ENCODE measurements at regions not wholly inside any gene's neighbourhood (a gene's known extent, or its start where the extent isn't known, plus 50 kb on each side); places are given as distances from the start of the nearest gene placed in this dataset.

GRCh38 chr7:156147756-156148504 lies 335.7 kb upstream of the SHH start:
- Histone ChIP-seq H3K36me3 (ENCODE audit: control insufficient read depth in 2 of 3, insufficient read depth in 3 of 3, low read length in 3 of 3) (no peaks in the 10 kb centered on the region), H3K4me1 (ENCODE audit: control insufficient read depth in 2 of 3, insufficient read depth in 2 of 3, low read depth in 1 of 3, low read length in 3 of 3) (peaks cover 0 to 7% (median 0%) of the 10 kb centered on the region in 3 donors), H3K9me3 (ENCODE audit: control insufficient read depth in 2 of 3, insufficient read depth in 1 of 3, low read length in 3 of 3) (no peaks in the 10 kb centered on the region), H3K27me3 (ENCODE audit: control insufficient read depth, insufficient read depth, low read length) (no peaks in the 10 kb centered on the region), H3K27ac (ENCODE audit: low read depth in 2 of 2, low read length in 2 of 2) (no peak overlapping the region), H3K4me3 (ENCODE audit: low read length in 3 of 3) (no peak overlapping the region), H3K9ac (ENCODE audit: low read length in 3 of 3) (no peak overlapping the region)
- intact Hi-C loops (cut with DNase I), result no loop called here
- FAIRE-seq (no peak), DNase-seq (peak; percentile 42 to 52 (median 49))
- TF ChIP-seq, protein P1, sequence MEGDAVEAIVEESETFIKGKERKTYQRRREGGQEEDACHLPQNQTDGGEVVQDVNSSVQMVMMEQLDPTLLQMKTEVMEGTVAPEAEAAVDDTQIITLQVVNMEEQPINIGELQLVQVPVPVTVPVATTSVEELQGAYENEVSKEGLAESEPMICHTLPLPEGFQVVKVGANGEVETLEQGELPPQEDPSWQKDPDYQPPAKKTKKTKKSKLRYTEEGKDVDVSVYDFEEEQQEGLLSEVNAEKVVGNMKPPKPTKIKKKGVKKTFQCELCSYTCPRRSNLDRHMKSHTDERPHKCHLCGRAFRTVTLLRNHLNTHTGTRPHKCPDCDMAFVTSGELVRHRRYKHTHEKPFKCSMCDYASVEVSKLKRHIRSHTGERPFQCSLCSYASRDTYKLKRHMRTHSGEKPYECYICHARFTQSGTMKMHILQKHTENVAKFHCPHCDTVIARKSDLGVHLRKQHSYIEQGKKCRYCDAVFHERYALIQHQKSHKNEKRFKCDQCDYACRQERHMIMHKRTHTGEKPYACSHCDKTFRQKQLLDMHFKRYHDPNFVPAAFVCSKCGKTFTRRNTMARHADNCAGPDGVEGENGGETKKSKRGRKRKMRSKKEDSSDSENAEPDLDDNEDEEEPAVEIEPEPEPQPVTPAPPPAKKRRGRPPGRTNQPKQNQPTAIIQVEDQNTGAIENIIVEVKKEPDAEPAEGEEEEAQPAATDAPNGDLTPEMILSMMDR (IDR thresholded peaks at IDR 0.05; ENCODE audit: borderline replicate concordance, extremely low read depth, insufficient read depth), result no peak

- TF ChIP-seq, protein P1 (IDR thresholded peaks at IDR 0.05; ENCODE audit: borderline replicate concordance, extremely low read depth, insufficient read depth), result no peak
- no peak overlapping the region for H3K9ac ChIP-seq (ENCODE audit: low read length in 3 of 3)
- intact Hi-C loops (cut with DNase I), result no loop called here
- H3K27ac ChIP-seq (ENCODE audit: low read depth in 2 of 2, low read length in 2 of 2), result no peak overlapping the region
- no peaks in the 10 kb centered on the region for H3K9me3 ChIP-seq (ENCODE audit: control insufficient read depth in 2 of 3, insufficient read depth in 1 of 3, low read length in 3 of 3)
- FAIRE-seq, result no peak
- no peaks in the 10 kb centered on the region for H3K27me3 ChIP-seq (ENCODE audit: control insufficient read depth, insufficient read depth, low read length)
- H3K4me1 ChIP-seq (ENCODE audit: control insufficient read depth in 2 of 3, insufficient read depth in 2 of 3, low read depth in 1 of 3, low read length in 3 of 3), result peaks cover 0 to under 1% (median 0%) of the 10 kb centered on the region in 3 donors
- no peak for DNase-seq
- no peaks in the 10 kb centered on the region for H3K36me3 ChIP-seq (ENCODE audit: control insufficient read depth in 2 of 3, insufficient read depth in 3 of 3, low read length in 3 of 3)
- H3K4me3 ChIP-seq (ENCODE audit: low read length in 3 of 3), result no peak overlapping the region
Observed at GRCh38 chr7:156147104-156147503, 334.8 kb upstream of the SHH start.

DNA sequence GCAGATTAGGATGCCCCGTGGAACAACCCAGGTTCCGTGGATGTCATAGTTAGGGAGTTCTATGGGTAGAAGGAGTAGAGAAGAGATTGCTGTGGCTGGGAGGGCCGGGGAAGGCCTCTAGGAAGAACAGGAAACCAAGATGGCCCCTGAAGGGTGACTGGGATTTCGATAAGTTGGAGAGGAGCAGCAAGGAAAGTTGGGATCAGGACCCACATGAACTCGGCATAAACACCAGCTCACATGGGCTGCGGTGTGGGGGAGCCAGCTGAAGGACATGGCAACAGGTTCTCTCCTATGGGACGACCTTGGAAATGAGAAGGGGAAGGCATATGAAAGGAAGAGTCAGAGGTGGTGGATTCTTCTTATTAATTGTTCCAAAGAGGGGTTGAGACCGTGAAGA lies 333.7 kb upstream of the SHH start:
- H3K9me3 ChIP-seq (ENCODE audit: control insufficient read depth in 2 of 3, insufficient read depth in 1 of 3, low read length in 3 of 3), result no peaks in the 10 kb centered on the region
- no peaks in the 10 kb centered on the region for H3K4me1 ChIP-seq (ENCODE audit: control insufficient read depth in 2 of 3, insufficient read depth in 2 of 3, low read depth in 1 of 3, low read length in 3 of 3)
- H3K4me3 ChIP-seq (ENCODE audit: low read length in 3 of 3), result no peak overlapping the region
- intact Hi-C loops (cut with DNase I), result no loop called here
- TF ChIP-seq, protein P1 (IDR thresholded peaks at IDR 0.05; ENCODE audit: borderline replicate concordance, extremely low read depth, insufficient read depth), result no peak
- no peaks in the 10 kb centered on the region for H3K36me3 ChIP-seq (ENCODE audit: control insufficient read depth in 2 of 3, insufficient read depth in 3 of 3, low read length in 3 of 3)
- no peaks in the 10 kb centered on the region for H3K27me3 ChIP-seq (ENCODE audit: control insufficient read depth, insufficient read depth, low read length)
- H3K9ac ChIP-seq (ENCODE audit: low read length in 3 of 3), result no peak overlapping the region
- no peak overlapping the region for H3K27ac ChIP-seq (ENCODE audit: low read depth in 2 of 2, low read length in 2 of 2)
- no peak for DNase-seq
- no peak for FAIRE-seq

All from kidney (tissue), 13 donors.